ENCODE measurements at regions not wholly inside any gene's neighbourhood (a gene's known extent, or its start where the extent isn't known, plus 50 kb on each side); places are given as distances from the start of the nearest gene placed in this dataset.
A peak's percentile ranks its signal among the peaks of the same experiment; 100 is the strongest.
"Not testable (repeated sequence)": the region's sequence is repeated elsewhere in the genome, so short reads cannot be mapped to it uniquely, and the experiment has no call there.

DNA sequence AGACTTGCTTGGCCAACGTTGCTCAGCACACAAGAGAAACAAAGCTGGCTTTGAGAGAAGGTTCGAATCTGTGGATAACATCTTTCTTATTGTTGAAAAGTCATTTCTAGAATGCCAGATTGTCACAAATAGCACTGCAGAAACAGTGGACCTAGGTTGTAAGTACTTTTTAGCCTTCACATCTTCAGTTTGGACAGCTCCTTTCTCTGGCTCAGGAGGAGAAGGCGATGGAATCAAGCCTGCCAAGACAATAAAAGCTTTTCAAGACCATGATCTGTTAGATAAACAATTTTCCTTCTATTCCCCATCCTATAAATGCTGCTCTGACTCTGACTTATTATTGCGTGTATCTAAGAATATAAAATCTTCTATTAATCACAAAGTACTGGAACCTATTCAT is 615.2 kb upstream of the SEMA6A start:
- DNase-seq, result no peak

DNA sequence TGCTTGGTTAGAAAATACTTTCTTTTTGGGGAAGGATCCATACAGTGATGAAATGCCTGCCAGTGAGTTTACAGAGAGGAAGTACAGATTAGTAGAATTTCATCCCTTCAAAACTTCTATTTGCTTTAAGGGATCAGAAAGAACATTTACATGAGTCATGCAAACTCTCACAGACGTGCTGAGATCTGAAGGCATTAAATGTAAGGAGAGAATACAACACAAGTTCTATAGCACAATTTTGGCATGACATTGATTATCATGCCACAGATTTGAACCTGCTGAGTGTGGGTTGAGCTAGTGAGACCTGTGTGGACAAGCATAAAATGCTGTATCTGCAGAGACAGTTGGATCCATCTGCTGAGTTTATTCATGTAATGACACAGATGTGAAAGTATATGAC is 613.6 kb upstream of the SEMA6A start:
- DNase-seq, result no peak

DNA sequence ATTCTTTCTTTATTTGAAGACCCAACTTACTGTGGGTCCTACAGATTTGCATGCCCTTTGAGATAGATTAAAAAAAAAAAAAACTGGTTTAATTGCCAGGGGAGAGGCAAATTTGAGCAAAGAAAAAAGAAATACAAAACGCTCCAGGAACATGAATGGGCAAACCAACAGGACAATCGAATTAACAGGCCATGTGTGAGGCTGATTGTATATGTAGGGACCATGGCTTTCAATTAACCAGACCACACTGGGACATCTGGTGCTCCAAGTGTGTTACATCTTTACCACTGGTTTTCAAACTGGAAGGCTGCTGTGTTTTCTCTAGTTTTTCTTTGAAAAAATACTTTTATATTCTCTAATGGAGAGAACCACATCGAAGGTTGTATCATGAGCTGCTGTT is 612.1 kb upstream of the SEMA6A start:
- no peak for DNase-seq

GRCh38 chr5:117183326-117183725 is 608.7 kb upstream of the SEMA6A start:
- no peak for DNase-seq

DNA sequence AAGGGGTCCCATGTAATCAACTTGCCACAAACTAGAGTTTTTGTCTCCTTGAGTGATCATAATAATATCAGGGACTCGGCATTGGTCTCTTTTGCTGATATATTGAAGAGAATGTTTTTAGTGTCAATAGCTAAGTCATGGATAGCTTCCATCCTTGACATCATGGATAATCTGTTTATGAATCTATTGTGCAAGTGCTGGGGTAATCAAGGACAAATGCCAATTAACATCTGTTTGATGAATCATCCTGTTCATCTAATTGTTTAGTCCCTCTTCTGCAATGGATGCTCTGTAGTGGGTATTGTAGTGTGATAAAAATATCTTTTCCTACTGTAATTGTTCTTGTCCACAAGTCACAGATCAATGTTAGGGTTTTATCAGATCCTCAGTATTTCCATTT is 607.5 kb upstream of the SEMA6A start:
- no peak for DNase-seq

DNA sequence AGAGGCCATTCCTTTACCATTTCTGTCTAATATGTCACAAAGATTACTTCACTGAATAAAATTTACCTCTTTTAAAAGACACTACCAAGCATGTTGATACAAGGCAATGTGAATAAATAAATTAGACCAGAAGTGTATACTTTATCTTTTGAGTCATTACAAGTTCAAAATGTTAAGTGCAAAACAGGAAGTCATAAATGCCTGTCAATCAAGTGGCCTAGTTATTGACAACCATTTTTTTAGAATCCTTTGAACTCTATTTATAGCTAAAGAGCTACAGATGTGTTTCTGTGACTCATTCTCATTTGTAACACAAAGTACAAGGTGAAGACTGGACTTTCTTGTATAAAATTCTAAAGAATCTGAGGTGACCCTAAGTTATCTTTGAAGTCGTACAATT is 602.7 kb upstream of the SEMA6A start:
- DNase-seq, result no peak

GRCh38 chr5:117165068-117165467 is 590.4 kb upstream of the SEMA6A start:
- DNase-seq, result no peak

GRCh38 chr5:117161718-117162335 is 587.2 kb upstream of the SEMA6A start:
- DNase-seq, result no peak

- DNase-seq, result no peak
Observed at GRCh38 chr5:117160391-117160790, 585.8 kb upstream of the SEMA6A start.

DNA sequence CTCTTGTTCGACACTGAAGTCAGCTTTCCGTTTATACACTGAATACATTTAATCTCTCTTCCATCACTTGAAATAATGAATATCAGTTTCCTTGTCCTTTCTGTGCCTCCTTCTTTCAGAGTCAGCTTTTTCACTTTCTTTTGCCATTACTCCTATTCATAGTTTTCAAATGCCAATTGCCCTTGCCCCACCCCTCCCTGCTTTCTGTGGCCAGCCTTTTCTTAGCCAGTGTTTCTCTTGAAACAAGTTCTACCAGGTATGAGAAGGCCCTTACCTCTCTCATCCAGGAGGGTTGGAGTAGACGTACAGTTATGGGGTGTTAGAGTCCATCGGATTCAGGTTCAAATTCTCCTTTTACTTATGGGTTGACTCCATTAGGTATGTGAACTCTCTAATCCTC is 574.7 kb upstream of the SEMA6A start:
- DNase-seq, result no peak

DNA sequence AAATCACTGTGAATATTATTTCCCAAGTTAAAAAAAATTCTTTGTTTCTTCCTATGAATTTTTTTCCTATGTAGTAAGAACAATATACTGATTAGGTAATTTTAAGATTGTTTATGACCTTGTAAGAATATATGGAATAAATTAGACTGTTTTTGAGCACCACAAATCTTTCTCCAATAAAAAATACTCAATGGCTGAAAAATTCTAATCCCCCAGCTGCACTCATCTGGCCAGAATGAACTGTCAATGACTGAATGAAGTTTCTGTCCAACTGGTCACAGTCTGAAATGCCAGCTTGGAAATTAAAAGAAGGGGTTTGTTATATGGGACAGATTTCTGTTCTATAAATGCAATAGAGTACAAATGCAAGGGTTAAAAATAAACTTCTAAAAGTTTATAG is 569.5 kb upstream of the SEMA6A start:
- no peak for DNase-seq

DNA sequence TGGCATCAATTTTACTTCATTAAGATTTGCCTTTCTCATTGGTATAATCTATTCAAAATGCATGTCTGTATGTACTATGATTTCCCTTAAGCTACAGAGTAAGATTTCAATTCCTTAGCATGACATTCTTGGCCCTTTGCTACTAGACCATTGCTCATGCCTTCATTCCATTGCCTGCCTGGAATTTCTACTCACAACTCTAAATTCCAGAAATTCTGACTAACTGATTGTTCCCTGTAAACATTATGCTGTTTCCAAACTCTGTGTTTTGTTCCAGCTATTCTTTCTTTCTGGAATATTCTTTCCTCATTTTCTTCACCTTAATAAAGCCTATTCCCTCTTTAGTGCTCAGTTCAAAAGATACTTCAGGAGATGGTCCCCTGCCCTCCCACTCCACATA is 568.8 kb upstream of the SEMA6A start:
- no peak for DNase-seq

DNA sequence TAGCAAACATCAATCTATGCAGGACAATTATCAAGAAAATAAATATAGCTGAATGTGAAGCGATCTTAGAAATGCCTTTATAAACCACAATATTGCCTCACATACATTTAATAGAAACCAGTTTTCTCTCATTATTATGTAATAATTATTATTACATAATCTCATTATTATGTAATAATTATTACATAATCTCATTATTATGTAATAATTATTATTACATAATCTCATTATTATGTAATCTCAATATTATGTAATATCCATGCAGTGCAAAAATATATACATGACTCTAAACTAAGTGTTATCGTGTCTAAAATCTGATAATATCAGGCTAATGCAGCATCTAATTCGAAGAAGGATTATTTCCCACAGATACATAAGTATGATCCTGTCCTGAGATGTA is 563.9 kb upstream of the SEMA6A start:
- DNase-seq, result no peak

- no peak for DNase-seq
Observed at GRCh38 chr5:117135851-117136250, 561.2 kb upstream of the SEMA6A start.

- no peak for DNase-seq
Observed at GRCh38 chr5:117133198-117133597, 558.6 kb upstream of the SEMA6A start.

DNA sequence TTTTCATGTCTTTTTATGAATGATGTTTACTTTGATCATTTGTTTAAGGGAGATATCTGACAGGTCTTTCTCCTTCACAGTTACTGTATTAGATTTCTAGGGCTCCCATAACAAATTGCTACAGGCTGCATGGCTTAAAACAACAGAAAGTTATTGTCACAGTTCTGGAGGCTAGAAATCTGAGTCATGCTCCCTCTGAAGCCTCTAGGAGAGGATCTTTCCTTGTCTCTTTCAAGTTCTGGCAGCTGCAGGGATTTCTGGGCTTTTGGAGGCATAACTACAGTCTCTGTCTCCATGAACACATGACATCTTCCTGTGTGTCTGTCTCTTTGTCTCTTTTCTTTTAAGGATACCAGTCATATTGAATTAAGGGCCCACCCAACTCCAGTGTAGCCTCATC is 557.3 kb upstream of the SEMA6A start:
- DNase-seq, result peak in 1 of 2 experiments; percentile 21

GRCh38 chr5:117131048-117131679 is 556.5 kb upstream of the SEMA6A start:
- DNase-seq, result peak; percentile 62 to 90

- DNase-seq, result no peak
Observed at GRCh38 chr5:117118499-117118898, 543.9 kb upstream of the SEMA6A start.

- DNase-seq, result not testable (repeated sequence)
Observed at GRCh38 chr5:117117314-117117713, 542.7 kb upstream of the SEMA6A start.

DNA sequence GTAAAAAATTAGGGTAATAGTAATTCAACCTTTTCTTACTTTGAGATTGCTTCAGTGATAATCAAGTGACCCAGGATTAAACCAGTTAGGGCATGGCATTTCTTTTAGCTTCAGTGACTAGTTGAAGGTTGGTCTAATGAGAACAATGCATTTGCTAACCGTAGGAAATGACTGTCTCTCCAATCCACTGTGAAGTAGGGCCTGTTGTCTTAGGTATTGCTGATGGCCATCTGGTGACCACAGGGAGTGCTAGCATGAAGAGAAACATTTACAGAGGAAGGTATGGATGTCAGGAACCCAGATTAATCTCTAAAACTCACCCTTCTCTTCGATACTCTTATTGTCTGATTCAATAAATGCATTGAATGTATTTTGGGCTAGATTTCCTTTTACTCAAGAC is 535.9 kb upstream of the SEMA6A start:
- DNase-seq, result no peak

DNA sequence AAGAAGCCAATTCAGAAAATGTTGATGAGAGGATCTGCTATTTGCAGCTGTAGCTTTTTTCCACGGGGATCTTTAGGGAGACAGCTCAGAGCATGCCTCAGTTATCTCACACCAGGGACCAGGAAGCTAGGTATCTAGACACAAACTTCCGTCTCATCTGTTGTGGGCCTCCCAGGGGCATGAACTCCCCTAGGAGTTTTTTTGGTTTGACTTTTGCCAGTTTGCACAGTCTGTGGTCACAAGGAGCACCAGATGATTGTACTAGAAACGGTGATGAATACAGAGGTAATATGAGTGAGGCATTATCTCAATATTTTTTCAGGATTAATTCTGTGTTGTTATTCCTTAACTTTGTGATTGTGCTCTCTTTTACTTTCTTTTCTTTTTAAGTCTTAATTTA is 533.2 kb upstream of the SEMA6A start:
- DNase-seq, result no peak

- no peak for DNase-seq
Observed at GRCh38 chr5:117103703-117104102, 529.1 kb upstream of the SEMA6A start.

DNA sequence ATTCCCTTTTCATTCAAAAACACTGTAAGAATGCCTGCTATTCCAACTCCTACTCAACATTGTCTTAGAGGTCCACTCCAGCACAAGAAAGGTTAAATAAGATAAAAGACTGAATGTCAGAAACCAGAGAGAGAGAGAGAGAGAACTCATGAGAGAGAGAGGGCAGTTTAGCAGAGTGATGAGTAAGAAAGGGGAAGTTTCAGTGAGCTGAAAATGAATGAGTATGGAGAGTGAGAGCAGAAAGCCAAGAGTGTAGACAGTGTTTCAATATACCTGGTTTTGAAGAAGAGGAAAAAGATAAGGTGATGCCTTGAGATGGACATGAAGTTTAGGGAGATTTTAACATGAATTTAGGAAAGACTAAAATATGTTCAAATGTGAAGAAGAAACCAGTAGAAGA is 528.0 kb upstream of the SEMA6A start:
- DNase-seq, result no peak

- DNase-seq, result no peak
Observed at GRCh38 chr5:117100176-117100575, 525.6 kb upstream of the SEMA6A start.

GRCh38 chr5:117098094-117098493 is 523.5 kb upstream of the SEMA6A start:
- no peak for DNase-seq

Measured in NCI-H446 (cell line).